ENCODE measurements at regions not wholly inside any gene's neighbourhood (a gene's known extent, or its start where the extent isn't known, plus 50 kb on each side); places are given as distances from the start of the nearest gene placed in this dataset.

DNA sequence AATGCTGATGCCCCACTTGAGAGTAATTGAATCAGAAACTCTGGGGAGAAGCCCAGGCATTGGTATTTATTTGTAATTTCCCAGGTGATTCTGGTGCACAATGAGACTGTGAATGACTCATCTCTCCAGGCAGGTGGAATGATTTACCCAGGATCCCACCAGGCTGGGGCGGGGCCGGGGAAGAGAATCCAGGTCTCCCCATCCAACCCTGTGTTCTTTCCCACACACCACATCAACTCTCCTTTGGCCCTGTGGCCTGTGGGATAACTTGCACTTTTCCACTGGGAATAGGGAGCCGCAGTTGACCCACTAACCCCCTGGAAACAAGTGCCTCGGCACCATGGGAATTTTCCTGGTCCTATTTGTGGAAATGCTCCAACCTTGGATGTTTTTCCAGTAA lies 409.8 kb downstream of the ZNF521 start:
- TF ChIP-seq CTCF (IDR thresholded peaks at IDR 0.05): no peak
- TF ChIP-seq POLR2A (IDR thresholded peaks at IDR 0.05): no peak

Data from testis (tissue), 2 donors.